NCI-H226 (cell line): ENCODE measurements at regions not wholly inside any gene's neighbourhood (a gene's known extent, or its start where the extent isn't known, plus 50 kb on each side); places are given as distances from the start of the nearest gene placed in this dataset.
"Not testable (repeated sequence)": the region's sequence is repeated elsewhere in the genome, so short reads cannot be mapped to it uniquely, and the experiment has no call there.

Experiments used
- DNase-seq: peaks from one replicate; pipeline ENCODE4 v3.0.0-alpha.2; 2015

DNA sequence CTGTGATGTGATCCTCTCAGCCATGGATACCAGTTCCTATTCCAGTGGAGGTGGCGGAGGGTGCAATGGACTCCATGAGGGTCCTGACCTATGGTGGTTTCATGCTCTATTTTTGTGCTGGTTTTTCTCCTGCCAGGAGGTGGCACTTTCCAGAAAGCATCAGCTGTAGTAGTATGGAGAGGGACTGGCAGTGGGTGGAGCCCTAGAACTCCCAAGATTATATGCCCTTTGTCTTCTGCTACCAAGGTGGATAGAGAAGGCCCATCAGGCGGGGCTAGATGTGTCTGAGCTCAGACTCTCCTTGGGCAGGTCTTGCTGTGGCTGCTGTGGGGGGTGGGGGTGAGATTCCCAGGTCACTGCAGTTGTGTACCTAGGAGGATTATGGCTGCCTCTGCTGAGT is 104.5 kb upstream of the S1PR3 start:
- DNase-seq, result not testable (repeated sequence)

DNA sequence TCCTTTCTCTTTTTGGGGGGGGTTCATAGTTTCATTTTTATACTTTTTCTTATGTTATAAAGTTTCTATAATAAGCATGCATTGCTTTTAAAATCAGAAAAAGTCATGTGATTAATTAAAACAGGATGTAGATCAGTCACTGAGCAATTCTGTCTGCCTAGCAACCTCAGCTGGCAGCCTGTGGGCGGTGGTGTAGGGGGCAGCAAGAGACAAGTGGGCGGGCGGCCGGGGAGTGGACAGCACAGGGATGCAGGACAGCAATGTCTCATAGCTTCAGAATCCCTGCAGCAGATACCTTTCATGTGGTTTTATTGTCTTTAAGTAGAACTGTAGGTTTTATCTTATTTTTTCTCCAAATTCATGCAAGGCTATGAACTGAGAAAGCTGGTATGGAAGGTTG is 101.9 kb upstream of the S1PR3 start:
- DNase-seq, result no peak

DNA sequence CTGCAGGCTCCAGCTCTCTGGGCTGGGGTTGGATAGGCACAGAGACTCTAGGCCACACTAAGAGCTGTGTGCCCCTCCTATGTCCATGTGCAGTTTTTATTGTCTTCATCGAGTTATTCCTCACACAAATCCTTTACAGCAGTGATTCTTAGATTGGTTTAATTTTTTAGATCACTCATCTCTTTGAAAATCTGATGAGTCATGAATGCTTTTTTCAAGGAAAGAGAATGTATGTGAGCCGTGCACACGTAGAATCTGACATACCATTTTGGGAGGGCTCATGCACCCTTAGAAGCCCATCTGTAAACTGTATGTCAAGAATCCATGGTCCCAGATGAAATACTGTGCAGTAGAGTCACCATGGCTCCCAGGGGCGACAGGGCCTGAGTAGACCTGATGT is 100.7 kb upstream of the S1PR3 start:
- DNase-seq, result no peak

DNA sequence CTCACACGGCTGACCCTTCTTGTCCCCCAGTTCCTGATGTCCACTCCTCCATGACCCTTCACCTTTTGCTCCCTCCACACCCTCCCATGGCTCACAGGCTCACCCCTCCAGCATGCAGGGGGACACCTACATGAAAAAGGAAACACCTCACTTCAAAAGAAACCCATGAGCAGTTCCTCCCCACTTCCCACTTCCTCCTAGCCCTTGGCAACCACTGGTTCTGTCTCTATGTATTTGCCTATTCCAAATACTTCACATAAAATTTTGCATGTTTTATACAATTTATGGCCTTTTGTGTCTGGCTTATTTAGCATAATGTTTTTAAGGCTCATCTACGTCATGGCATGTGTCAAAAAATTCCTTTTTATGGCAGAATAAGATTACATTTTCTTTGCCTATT is 100.2 kb upstream of the S1PR3 start:
- no peak for DNase-seq

DNA sequence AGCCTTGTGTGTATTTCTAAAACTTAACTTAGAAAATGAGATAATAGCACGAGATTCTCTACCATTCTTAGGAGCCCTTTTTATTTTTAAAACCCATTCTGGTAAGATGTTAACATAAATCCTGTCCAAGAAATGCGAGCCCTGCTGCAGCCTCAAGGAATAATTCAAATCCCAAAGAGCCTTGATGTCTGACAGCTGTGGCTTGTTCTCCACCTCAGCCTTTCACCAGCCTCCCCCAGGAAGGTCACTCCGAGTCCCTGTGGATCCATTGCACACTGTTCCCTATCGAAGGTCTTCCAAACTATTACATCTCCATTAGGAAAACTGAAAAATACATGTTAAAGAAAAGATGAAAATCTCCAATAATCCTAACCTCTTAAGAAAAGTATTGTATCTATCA is 98.5 kb upstream of the S1PR3 start:
- no peak for DNase-seq

DNA sequence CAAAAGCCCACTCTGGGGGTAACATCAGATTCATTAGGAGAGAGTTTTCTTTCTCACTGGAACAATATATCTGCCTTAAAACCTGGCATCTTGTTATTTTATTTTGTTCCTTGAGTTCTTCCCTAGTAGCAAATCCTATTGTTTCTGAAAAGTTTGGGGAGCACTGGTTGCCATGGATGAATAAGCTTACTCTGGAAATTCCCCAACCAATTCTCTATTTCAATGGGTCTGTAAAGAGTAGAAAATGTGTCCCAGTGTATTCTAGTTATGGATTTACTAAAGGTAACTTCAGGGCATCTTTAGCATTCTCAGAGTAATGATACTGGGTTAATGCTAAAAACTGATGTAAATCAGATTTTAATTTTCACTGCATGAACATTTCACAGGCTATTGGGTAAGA is 94.2 kb upstream of the S1PR3 start:
- no peak for DNase-seq

DNA sequence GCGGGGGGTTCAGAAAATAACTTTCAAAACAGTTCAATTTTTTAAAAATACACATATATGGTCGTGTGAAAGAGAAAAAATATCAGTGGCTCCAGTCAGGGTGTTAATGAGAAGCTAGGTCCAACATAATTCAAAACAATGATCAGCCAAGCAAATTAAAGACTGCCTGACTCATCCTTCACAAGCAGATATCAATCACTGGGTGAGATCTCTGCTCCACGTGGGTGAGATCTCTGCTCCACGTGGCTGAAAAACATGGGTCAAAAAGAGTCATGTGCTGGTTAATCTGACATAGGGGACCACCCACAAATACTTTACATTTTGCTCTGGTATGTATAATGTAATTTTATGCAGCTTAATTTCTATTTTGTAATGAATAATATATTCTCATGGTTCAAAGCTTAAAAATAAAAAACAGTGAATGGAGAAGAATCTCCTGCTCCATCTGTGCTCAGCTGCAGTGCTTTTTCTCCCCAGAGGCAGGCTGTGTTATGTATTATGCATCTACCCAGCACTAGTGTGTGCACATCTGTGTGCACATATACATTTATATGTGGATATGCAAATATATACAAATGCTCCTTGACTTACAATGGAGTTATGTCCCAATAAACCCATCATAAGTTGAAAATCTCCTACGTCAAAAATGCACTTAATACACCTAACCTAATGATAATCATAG is 93.1 kb upstream of the S1PR3 start:
- DNase-seq, result no peak

DNA sequence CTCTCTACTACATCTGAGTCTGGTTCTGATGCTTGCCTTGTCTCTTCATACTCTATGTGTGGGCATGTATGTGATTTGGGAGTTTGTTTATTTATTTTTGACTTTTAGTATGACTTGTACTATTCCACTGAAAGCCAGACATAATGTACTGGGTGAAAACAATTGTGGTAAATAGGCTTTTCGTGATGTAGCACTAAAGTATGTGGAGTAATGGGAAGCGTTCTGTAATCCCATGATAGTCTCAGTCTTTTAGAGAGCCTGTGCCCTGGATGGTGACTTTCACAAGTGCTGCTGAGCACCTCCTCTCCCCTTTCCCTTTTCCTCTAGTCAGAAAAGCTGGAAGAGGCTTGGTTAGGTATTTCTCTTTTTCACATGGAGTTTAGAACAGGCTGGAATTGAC is 85.8 kb upstream of the S1PR3 start:
- no peak for DNase-seq

DNA sequence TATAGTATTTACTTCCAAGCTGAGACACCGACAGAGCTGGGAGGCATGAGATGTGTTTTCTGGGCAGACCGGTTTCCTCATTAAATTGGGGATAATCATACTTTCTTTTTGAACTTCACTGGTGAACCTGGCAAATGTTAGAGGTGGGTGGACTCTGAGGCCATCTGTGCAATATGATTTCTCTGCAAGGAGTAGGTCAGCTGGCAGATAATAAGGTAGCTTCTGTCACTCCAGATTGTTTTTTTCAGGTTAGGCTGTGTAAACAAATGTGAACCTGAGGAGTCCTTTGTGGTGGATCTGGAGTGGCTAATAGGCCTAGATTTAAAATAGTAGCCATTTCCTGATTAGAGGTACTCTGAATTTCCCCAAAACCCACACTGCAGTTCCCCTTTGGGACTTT is 75.4 kb upstream of the S1PR3 start:
- no peak for DNase-seq

DNA sequence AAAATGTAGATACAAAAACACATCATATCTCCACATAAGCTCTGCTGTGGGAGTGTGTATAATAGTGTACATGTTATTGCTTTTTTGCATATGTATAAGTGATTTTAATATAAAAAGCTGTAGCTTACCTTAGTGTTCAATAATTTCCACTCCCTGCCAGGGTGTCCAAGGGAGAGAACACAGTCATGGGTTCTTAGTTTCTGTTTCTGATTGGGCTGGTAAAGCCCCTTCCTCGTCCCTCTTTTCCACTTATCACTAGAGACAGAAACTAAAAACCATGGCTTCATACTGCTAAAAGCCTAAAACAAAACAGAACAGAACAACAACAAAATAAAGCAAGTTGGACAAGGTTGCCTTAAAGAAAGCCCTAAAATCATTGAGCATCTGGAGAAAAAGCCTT is 74.4 kb upstream of the S1PR3 start:
- DNase-seq, result no peak

DNA sequence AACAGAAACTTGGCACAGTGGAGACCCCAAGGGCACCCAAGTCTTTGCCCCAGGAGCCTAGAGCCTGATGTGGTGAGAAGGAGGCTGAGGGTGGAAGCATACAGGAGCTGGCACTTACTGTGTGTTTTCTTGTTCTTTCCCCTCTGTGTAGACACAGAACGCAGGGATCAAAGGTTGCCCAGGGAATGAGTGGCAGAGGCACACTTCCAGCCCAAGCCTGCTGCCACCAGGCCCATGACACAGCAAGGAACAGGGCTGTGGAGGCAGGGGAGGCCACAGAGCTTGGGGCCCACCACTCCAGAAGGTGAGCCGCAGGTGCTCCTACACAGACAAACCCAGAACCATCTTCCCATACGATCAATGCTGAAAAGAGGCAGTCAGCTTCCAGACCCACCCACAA is 73.9 kb upstream of the S1PR3 start:
- DNase-seq, result no peak

DNA sequence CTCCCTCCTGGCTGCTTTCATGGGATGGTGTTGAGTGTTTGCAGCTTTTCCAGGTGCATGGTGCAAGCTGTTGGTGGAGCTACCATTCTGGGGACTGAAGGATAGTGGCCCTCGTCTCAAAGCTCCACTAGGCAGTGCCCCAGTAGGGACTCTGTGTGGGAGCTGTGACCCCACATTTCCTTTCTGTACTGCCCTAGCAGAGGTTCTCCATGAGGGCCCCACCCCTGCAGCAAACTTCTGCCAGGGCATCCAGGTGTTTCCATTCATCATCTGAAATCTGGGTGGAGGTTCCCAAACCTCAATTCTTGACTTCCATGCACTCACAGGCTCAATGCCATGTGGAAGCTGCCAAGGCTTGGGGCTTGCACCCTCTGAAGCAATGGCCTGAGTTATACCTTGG is 72.7 kb upstream of the S1PR3 start:
- DNase-seq, result not testable (repeated sequence)

DNA sequence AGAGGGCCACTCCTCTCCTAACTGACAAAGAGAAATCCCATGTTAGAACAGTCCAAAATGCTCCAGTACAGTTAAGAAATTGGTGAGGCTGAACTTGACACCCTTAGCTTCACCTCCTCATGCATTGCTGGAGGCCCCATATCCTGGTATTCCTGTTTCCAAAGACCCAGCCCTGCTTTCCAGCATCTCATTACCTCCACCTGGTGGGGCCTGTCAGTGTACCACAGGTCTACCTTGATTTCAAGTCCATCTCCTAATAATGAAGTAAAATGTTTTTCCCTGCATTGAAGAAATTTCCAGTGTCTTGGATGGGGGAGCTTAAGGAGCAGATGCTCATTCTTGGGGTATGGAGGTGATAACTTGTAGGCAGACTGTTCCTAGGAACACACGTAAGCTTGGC is 70.6 kb upstream of the S1PR3 start:
- DNase-seq, result no peak

DNA sequence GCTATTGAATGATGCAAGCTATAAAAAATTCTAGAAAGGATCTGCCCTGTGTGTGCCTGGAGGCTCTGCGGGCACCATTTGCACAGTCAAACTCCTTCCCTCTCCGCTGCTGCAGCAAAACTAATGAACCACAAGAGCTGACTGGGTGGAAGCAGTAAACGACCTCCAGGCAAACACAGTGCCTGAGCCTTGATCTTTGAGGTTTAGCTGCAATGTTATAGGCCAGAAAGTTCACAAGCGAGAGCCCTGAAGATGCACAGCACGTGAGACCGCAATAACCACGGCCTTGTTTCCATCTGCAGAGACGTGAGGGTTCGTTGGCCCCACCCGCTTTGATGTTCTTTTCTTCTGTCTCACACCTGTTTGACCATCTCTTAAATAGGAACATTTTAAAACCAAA is 69.2 kb upstream of the S1PR3 start:
- no peak for DNase-seq

DNA sequence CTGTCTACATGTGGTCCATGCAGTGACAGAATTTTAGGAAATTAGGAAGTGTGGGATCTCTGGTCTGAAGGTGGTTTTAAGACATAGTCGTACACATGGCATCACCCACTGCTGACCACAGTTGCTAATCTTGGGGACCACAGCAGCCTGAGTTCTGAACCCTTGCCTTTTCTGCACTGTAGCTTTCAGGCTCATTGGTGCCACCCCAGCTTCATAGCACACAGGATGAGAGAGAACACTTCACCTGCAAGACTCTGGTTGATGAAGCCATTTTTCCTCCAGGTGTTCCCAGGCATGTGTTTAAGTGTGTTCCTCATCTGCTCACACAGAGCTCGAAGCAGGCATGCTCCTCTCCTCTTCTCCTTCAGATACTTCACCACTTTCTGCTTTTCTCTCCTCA is 68.2 kb upstream of the S1PR3 start:
- no peak for DNase-seq

DNA sequence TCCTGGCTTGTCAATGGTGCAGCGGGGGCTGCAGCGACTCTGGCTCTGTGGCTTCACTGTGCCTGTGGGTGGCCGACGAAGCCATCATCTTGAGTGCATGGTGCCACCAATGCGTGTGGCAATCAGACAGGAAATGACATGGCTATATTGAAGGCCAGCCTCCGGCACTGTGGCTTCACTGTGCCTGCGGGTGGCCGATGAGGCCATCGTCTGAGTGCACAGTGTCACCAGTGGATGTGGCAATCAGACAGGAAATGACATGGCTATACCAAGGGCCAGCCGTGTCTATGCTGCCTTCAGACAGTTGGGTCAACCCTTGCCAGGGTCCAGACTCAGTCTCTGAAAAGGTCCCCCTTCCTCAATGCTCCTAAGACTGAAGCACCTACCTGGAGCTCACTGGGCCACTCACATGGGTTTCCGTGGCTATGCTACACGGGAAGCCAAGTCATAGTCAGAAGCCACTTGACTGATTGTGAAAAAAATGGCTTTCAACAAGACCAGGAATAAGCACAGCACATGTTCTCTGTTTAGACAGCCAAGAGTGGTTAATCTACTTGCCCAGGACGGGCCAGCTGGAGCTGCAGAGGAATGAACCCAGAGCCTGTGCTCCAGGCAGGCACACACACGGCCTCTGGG is 67.5 kb upstream of the S1PR3 start:
- no peak for DNase-seq

DNA sequence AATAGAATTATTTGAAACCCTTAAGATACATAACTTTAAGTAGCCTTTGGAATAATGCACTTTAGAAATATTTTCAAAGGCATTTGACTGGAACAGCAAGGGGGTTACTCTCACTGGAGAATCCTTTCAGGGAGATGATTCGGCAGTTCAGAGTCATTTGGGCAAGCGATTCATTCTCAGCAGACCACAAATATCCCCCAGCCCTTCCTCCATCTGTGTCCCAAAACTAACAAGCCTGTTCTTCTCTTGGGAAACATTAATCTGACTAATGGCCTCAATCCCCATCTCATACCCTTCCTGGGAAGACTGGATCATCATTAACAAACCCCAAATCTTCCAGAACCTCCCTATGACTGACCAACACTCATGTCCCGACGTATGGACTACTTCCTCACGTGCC is 65.8 kb upstream of the S1PR3 start:
- DNase-seq, result no peak

DNA sequence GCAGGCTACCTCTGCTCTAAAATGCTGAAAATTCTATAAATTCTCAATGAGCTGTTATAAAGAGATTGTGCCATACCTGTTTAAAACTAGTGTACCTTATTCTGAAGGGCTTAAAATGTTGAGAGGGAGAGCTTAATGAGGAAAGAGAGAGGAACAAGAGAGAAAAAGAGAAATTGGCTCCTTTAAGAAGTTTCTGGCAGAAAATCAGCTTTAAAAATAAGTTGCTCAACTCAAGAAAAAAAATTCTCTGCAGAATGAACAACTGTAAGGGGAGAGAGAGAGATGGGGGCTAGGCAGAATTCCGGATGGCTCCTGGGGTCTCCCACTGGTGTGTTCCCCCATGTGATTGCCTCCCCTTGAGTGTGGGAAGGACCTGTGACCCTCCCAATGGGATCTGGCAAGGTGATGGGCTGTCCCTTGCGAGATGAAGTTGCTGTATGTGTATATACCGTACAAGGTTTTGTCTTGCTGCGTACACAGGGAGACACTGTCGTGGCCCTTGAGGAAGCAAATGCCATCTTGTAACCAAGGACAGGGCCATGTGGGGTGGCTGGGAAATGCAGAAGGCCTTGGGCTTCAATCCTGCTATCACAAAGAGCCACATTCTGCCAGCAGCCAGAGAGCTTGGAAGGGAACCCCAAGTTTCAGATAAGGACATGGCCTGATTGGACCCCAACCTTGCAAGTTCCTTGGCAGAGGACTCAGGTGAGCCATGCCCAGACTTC is 64.3 kb upstream of the S1PR3 start:
- no peak for DNase-seq

DNA sequence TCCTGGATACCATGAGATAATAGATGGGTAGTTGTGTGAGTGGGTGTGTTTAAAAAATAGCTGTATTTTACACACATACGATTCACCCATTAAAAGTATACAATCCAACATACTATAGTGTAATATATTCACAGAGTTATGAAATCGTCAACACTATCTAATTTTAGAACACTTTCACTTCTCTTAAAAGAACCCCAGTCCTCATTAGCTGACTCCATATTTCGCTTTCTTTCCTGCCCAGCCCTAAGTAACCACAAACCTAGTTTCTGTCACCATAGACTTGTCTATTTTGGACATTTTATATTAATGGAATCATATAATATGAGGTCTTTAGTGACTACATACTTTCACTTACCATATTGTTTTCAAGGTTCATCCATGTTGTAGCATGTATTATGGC is 63.8 kb upstream of the S1PR3 start:
- no peak for DNase-seq

DNA sequence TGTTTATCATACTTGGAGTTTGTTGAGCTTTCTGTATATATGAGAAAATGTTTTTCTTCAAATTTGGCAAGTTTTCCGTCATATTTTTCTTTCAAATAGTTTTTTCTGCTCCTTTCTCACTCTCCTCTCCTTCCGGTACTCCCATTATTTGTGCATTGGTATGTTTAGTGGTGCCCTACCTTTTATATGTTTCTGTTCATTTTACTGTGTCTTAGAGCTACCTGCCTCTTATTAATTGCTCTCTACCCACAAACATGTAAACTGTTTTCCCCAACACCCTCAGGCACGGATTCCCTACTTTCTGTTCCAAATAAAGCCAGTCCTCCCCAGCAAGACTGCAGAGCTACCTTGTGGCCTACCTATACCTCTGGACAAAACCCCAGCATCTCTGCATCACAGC is 60.6 kb upstream of the S1PR3 start:
- DNase-seq, result no peak

DNA sequence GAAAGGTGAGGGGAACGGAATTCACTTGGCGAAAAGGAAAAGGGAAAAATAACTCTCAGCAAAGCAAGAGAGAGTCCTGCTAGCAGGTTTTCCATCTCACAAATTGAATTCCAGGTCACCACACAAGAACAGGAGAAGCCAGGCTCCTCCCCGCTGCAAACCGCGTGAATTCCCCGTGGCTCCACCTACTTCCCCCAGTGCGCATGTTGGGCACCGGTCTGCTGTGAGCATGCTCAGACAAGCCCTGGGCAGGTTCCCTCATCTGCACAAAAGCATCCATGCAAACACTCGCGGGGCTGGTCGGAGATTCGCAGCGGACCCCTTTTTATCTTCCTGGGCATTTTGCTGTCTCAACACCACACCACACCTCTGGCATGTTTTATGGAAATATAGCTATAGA is 58.5 kb upstream of the S1PR3 start:
- DNase-seq, result no peak

DNA sequence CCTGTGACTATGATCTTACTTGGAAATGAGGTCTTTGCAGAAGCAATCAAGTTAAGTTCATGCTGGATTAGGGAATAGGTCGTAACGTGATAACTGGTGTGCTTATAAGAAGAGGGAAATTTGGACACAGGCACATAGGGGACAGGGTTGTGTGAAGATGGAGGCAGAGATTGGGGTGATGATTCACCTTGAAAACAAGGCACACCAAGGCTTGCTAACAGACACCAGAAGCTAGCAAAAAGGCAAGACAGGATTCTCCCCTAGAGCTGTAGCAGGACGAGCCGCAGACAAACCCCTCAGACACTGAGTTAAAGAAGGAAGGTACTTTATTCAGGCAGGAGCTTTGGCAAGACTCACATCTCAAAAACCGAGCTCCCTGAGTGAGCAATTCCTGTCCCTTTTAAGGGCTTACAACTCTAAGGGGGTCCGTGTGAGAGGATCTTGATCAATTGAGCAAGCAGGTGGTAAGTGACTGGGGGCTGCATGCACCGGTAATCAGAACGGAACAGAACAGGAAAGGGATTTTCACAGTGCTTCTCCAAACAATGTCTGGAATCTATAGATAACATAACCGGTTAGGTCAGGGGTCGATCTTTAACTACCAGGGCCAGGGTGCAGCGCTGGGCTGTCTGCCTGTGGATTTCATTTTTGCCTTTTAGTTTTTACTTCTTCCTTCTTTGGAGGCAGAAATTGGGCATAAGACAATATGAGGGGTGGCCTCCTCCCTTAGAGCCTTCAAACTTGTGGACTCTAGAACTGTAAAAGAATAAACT is 57.5 kb upstream of the S1PR3 start:
- DNase-seq, result no peak

DNA sequence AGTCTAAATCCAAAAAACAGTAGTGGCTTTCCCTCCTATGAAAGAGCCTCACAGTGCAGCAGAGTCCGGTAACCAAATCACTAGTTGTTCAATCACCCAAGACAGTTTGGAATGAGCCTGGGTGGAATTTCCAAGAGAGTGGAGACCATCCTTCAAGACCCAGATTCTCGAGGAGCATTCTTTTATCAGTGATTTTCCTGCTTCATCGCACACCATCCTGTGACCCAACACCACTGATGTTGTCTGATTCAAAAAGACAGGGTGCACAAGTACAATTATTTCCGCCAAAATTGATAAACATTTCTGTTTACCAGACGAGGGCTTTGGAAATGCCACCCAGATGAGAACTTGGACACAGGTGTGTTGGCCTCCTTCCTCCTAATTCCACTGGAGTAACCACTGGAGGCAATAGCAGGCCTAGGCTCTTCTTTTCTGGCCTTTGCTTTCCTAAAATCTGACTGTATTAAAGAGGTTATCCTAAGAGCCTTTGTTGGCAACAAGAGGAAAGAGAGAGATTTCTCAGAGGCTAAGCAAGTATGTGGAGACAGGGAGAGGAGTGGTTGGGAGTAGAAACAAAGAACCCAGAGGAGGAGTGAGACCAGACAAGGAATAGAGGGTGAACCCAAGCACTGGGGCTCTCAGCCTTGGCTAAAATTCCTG is 56.3 kb upstream of the S1PR3 start:
- no peak for DNase-seq
